ENCODE measurements at regions not wholly inside any gene's neighbourhood (a gene's known extent, or its start where the extent isn't known, plus 50 kb on each side); places are given as distances from the start of the nearest gene placed in this dataset.

DNA sequence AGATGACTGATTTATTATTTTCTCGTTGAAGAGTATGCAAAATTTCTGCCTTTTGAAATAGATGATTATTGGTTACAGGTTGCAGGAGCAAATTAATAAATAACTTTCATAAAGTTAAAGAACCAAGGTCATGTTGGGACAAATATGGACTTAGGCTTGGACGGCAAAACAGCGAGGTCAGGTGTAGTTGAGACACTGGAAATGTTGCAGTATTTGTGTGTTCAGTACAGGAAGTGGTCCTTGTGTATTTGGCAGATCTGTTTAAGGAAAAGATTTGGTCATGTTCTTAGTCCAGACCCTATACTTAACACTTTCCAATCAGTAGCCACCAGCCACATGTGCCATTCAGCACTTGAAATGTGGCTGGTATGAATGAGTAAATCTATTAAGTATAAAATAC is 486.5 kb downstream of the TDRD15 start:
- no peak for TF ChIP-seq CTCF (IDR thresholded peaks at IDR 0.05)
- Mint-ChIP-seq H3K9me3 (peaks cover 16 to 19% of the 10 kb centered on the region in 2 donors), H3K36me3 (no peaks in the 10 kb centered on the region), H3K4me1 (no peaks in the 10 kb centered on the region), H3K4me3 (no peak overlapping the region), H3K27me3 (ENCODE audit: low read depth in 2 of 2) (no peaks in the 10 kb centered on the region), H3K27ac (no peak overlapping the region)
- no peak for DNase-seq
- Histone ChIP-seq H3K4me1 (ENCODE audit: control insufficient read depth, insufficient read depth, low read length) (no peaks in the 10 kb centered on the region), H3K27me3 (ENCODE audit: control insufficient read depth, insufficient read depth, low read length) (no peaks in the 10 kb centered on the region), H3K36me3 (ENCODE audit: control insufficient read depth, insufficient read depth, low read length) (no peaks in the 10 kb centered on the region), H3K4me3 (ENCODE audit: low read length) (no peak overlapping the region), H3K27ac (ENCODE audit: low read length) (no peak overlapping the region), H3K9me3 (ENCODE audit: control insufficient read depth, insufficient read depth, low read length) (no peaks in the 10 kb centered on the region)
- no peak for ATAC-seq
- WGBS (ENCODE audit: insufficient coverage) = 94% methylated on average over 2 of the region's 3 CpGs
- intact Hi-C loops (cut with micrococcal nuclease) = no loop called here

DNA sequence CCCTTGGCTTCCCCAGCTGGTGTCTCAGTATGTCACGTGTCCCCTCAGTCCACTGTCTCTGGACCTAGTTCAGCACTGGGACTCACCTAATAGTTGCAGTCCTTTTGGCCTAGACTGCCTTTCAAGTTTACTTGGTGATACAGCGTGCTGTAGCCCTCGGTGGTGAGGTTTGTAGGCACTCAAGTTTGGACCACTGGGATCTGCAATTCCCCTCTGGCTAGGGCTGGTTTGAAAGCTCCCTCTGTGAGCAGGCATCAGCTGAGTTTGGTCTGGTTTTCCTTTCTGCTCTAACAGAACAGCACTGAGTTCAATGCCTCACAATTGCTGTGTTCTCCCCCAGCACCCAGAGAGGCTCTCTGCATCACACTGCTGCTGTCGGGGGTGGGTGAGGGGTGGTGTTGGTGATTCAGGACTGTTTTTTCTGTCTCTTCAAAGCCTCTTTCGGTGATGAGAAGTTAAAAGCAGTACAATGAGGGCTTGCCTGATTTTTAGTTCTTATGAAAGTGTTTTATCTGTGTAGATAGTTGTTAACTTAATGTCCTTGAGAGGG is 494.2 kb downstream of the TDRD15 start:
- DNase-seq (no peak), ATAC-seq (no peak)
- Histone ChIP-seq H3K27ac (ENCODE audit: low read length) (no peak overlapping the region), H3K4me1 (ENCODE audit: control insufficient read depth, insufficient read depth, low read length) (no peaks in the 10 kb centered on the region), H3K36me3 (ENCODE audit: control insufficient read depth, insufficient read depth, low read length) (no peaks in the 10 kb centered on the region), H3K27me3 (ENCODE audit: control insufficient read depth, insufficient read depth, low read length) (no peaks in the 10 kb centered on the region), H3K4me3 (ENCODE audit: low read length) (no peak overlapping the region), H3K9me3 (ENCODE audit: control insufficient read depth, insufficient read depth, low read length) (peaks cover 9% of the 10 kb centered on the region)
- Mint-ChIP-seq H3K27me3 (ENCODE audit: low read depth in 2 of 2) (no peaks in the 10 kb centered on the region), H3K27ac (no peak overlapping the region), H3K9me3 (peaks cover 18 to 22% of the 10 kb centered on the region in 2 donors), H3K36me3 (no peaks in the 10 kb centered on the region), H3K4me3 (no peak overlapping the region), H3K4me1 (no peaks in the 10 kb centered on the region)
- WGBS (ENCODE audit: insufficient coverage) = 76% methylated on average over 5 of the region's 5 CpGs
- intact Hi-C loops (cut with micrococcal nuclease) = no loop called here
- TF ChIP-seq CTCF (IDR thresholded peaks at IDR 0.05) = no peak

- no peaks in the 10 kb centered on the region for H3K36me3 Mint-ChIP-seq
- ATAC-seq = no peak
- TF ChIP-seq CTCF (IDR thresholded peaks at IDR 0.05) = no peak
- peaks cover 11 to 17% of the 10 kb centered on the region in 2 donors for H3K9me3 Mint-ChIP-seq
- no peak for DNase-seq
- H3K27ac Mint-ChIP-seq = no peak overlapping the region
- intact Hi-C loops (cut with micrococcal nuclease) = no loop called here
- H3K4me1 ChIP-seq (ENCODE audit: control insufficient read depth, insufficient read depth, low read length) = no peaks in the 10 kb centered on the region
- peaks cover 9% of the 10 kb centered on the region for H3K9me3 ChIP-seq (ENCODE audit: control insufficient read depth, insufficient read depth, low read length)
- WGBS (ENCODE audit: insufficient coverage) = 72% methylated on average over 5 of the region's 5 CpGs
- no peaks in the 10 kb centered on the region for H3K4me1 Mint-ChIP-seq
- no peak overlapping the region for H3K27ac ChIP-seq (ENCODE audit: low read length)
- H3K27me3 ChIP-seq (ENCODE audit: control insufficient read depth, insufficient read depth, low read length) = no peaks in the 10 kb centered on the region
- no peaks in the 10 kb centered on the region for H3K27me3 Mint-ChIP-seq (ENCODE audit: low read depth in 2 of 2)
- no peaks in the 10 kb centered on the region for H3K36me3 ChIP-seq (ENCODE audit: control insufficient read depth, insufficient read depth, low read length)
- H3K4me3 ChIP-seq (ENCODE audit: low read length) = no peak overlapping the region
- H3K4me3 Mint-ChIP-seq = no peak overlapping the region
These were observed 497.0 kb downstream of the TDRD15 start for GRCh38 chr2:21620771-21621170.

- no peak for TF ChIP-seq CTCF (IDR thresholded peaks at IDR 0.05)
- H3K36me3 Mint-ChIP-seq = no peaks in the 10 kb centered on the region
- ATAC-seq = no peak
These were observed 504.2 kb downstream of the TDRD15 start for GRCh38 chr2:21627938-21628337.

More at GRCh38 chr2:21627938-21628337, 504.2 kb downstream of the TDRD15 start:
- no peaks in the 10 kb centered on the region for H3K27me3 Mint-ChIP-seq (ENCODE audit: low read depth in 2 of 2)
- no peaks in the 10 kb centered on the region for H3K36me3 ChIP-seq (ENCODE audit: control insufficient read depth, insufficient read depth, low read length)
- no peak overlapping the region for H3K27ac ChIP-seq (ENCODE audit: low read length)
- H3K4me1 Mint-ChIP-seq = no peaks in the 10 kb centered on the region
- intact Hi-C loops (cut with micrococcal nuclease) = no loop called here
- no peaks in the 10 kb centered on the region for H3K9me3 ChIP-seq (ENCODE audit: control insufficient read depth, insufficient read depth, low read length)
- H3K4me3 ChIP-seq (ENCODE audit: low read length) = no peak overlapping the region
- H3K4me3 Mint-ChIP-seq = no peak overlapping the region
- DNase-seq = no peak
- H3K27ac Mint-ChIP-seq = no peak overlapping the region
- H3K9me3 Mint-ChIP-seq = peaks cover 14 to 15% of the 10 kb centered on the region in 2 donors
- H3K4me1 ChIP-seq (ENCODE audit: control insufficient read depth, insufficient read depth, low read length) = no peaks in the 10 kb centered on the region
- H3K27me3 ChIP-seq (ENCODE audit: control insufficient read depth, insufficient read depth, low read length) = no peaks in the 10 kb centered on the region
